Vagina (tissue), 2 donors: ENCODE measurements at regions not wholly inside any gene's neighbourhood (a gene's known extent, or its start where the extent isn't known, plus 50 kb on each side); places are given as distances from the start of the nearest gene placed in this dataset.

ENCODE experiments used
- DNase-seq, 2 donors: peaks; one replicate each; pipeline ENCODE4 v3.0.0-alpha.2; 2017; ENCODE audit errors: extremely low spot score in 2 of 2
- H3K27ac ChIP-seq: fragments of 200-600 bp; sonication (generic); one replicate; pipeline ENCODE4 v1.5.1; 2019
- H3K27me3 ChIP-seq: fragments of 200-600 bp; sonication (generic); one replicate; pipeline ENCODE4 v1.5.1; 2019
- H3K36me3 ChIP-seq, 2 donors: fragments of 200-600 bp; sonication (generic); one replicate each; pipeline ENCODE4 v1.5.1; 2017 to 2019
- H3K4me1 ChIP-seq: fragments of 200-600 bp; sonication (generic); one replicate; pipeline ENCODE4 v1.5.1; 2019
- H3K4me3 ChIP-seq, 2 donors: fragments of 200-600 bp; sonication (generic); 1 replicate in 1 of 2; 2 replicates in 1 of 2; pipeline ENCODE4 v1.5.1; 2016 to 2019
- H3K9me3 ChIP-seq: fragments of 200-600 bp; sonication (generic); one replicate; pipeline ENCODE4 v1.5.1; 2019
- CTCF ChIP-seq, 3 experiments: fragments of 450-650 bp in 2 of 3; fragments of 200-600 bp in 1 of 3; sonication (generic) in 1 of 3; IDR thresholded peaks; one replicate each; pipeline ENCODE4 v1.5.1; 2017 to 2019; ENCODE audit warnings: antibody characterized with exemption in 3 of 3, mild to moderate bottlenecking in 2 of 3, moderate library complexity in 2 of 3
- POLR2A ChIP-seq, 2 donors: fragments of 450-650 bp; IDR thresholded peaks; one replicate each; pipeline ENCODE4 v1.6.1; 2017; ENCODE audit warnings: antibody characterized with exemption in 2 of 2, mild to moderate bottlenecking in 2 of 2, moderate library complexity in 2 of 2
- POLR2AphosphoS5 ChIP-seq, 2 donors: sonication (generic); formaldehyde crosslinking; IDR thresholded peaks; one replicate each; pipeline ENCODE4 v1.9.0; 2017; ENCODE audit warnings: antibody characterized with exemption in 2 of 2, mild to moderate bottlenecking in 2 of 2, low read depth in 1 of 2; ENCODE audit not compliant: insufficient read depth in 1 of 2
- intact Hi-C: fragments of 100-400 bp; cut with DNase I; formaldehyde crosslinking; loops from one replicate; pipeline ENCODE4 v1.15.1; 2023

GRCh38 chr2:59899692-59900091, 653.8 kb downstream of the BCL11A start:
- DNase-seq = no peak
- H3K9me3 ChIP-seq = no peaks in the 10 kb centered on the region
- H3K36me3 ChIP-seq = no peaks in the 10 kb centered on the region
- H3K4me1 ChIP-seq = no peaks in the 10 kb centered on the region
- no peak for TF ChIP-seq CTCF (IDR thresholded peaks at IDR 0.05)
- no peak for TF ChIP-seq POLR2AphosphoS5 (IDR thresholded peaks at IDR 0.05; ENCODE audit: insufficient read depth in 1 of 2, low read depth in 1 of 2)
- TF ChIP-seq POLR2A (IDR thresholded peaks at IDR 0.05) = no peak
- no peak overlapping the region for H3K4me3 ChIP-seq
- no peak overlapping the region for H3K27ac ChIP-seq
- no peaks in the 10 kb centered on the region for H3K27me3 ChIP-seq
- intact Hi-C loops = no loop called here

GRCh38 chr2:59896499-59897245, 656.8 kb downstream of the BCL11A start:
- H3K4me1 ChIP-seq = no peaks in the 10 kb centered on the region
- H3K4me3 ChIP-seq = no peak overlapping the region
- TF ChIP-seq POLR2A (IDR thresholded peaks at IDR 0.05) (no peak), CTCF (IDR thresholded peaks at IDR 0.05) (no peak), POLR2AphosphoS5 (IDR thresholded peaks at IDR 0.05; ENCODE audit: insufficient read depth in 1 of 2, low read depth in 1 of 2) (no peak)
- intact Hi-C loops = no loop called here
- no peaks in the 10 kb centered on the region for H3K27me3 ChIP-seq
- no peak overlapping the region for H3K27ac ChIP-seq
- H3K36me3 ChIP-seq = no peaks in the 10 kb centered on the region
- no peak for DNase-seq
- H3K9me3 ChIP-seq = no peaks in the 10 kb centered on the region

- intact Hi-C loops = no loop called here
- no peaks in the 10 kb centered on the region for H3K27me3 ChIP-seq
- H3K4me1 ChIP-seq = no peaks in the 10 kb centered on the region
- H3K4me3 ChIP-seq = no peak overlapping the region
- DNase-seq = no peak
- no peaks in the 10 kb centered on the region for H3K9me3 ChIP-seq
- H3K27ac ChIP-seq = no peak overlapping the region
- H3K36me3 ChIP-seq = no peaks in the 10 kb centered on the region
- no peak for TF ChIP-seq CTCF (IDR thresholded peaks at IDR 0.05)
- no peak for TF ChIP-seq POLR2AphosphoS5 (IDR thresholded peaks at IDR 0.05; ENCODE audit: insufficient read depth in 1 of 2, low read depth in 1 of 2)
- TF ChIP-seq POLR2A (IDR thresholded peaks at IDR 0.05) = no peak
These were observed 659.8 kb downstream of the BCL11A start for GRCh38 chr2:59893612-59894011.

- no peak overlapping the region for H3K27ac ChIP-seq
- H3K36me3 ChIP-seq = no peaks in the 10 kb centered on the region
- no peak overlapping the region for H3K4me3 ChIP-seq
- TF ChIP-seq POLR2A (IDR thresholded peaks at IDR 0.05) = no peak
- no peak for TF ChIP-seq POLR2AphosphoS5 (IDR thresholded peaks at IDR 0.05; ENCODE audit: insufficient read depth in 1 of 2, low read depth in 1 of 2)
- no peak for TF ChIP-seq CTCF (IDR thresholded peaks at IDR 0.05)
- H3K9me3 ChIP-seq = no peaks in the 10 kb centered on the region
- H3K4me1 ChIP-seq = no peaks in the 10 kb centered on the region
- intact Hi-C loops = no loop called here
- H3K27me3 ChIP-seq = no peaks in the 10 kb centered on the region
- DNase-seq = no peak
These were observed 661.1 kb downstream of the BCL11A start for GRCh38 chr2:59892398-59892797.

- H3K27ac ChIP-seq = no peak overlapping the region
- TF ChIP-seq POLR2A (IDR thresholded peaks at IDR 0.05) = no peak
- TF ChIP-seq CTCF (IDR thresholded peaks at IDR 0.05) = no peak
- no peak for TF ChIP-seq POLR2AphosphoS5 (IDR thresholded peaks at IDR 0.05; ENCODE audit: insufficient read depth in 1 of 2, low read depth in 1 of 2)
- intact Hi-C loops = no loop called here
These were observed 664.1 kb downstream of the BCL11A start for GRCh38 chr2:59889305-59889704.

More at GRCh38 chr2:59889305-59889704, 664.1 kb downstream of the BCL11A start:
- H3K27me3 ChIP-seq = no peaks in the 10 kb centered on the region
- DNase-seq = no peak
- H3K4me3 ChIP-seq = no peak overlapping the region
- no peaks in the 10 kb centered on the region for H3K9me3 ChIP-seq
- no peaks in the 10 kb centered on the region for H3K36me3 ChIP-seq
- H3K4me1 ChIP-seq = no peaks in the 10 kb centered on the region
